NCI-H1436 (cell line): ENCODE measurements at regions not wholly inside any gene's neighbourhood (a gene's known extent, or its start where the extent isn't known, plus 50 kb on each side); places are given as distances from the start of the nearest gene placed in this dataset.
"Not testable (repeated sequence)": the region's sequence is repeated elsewhere in the genome, so short reads cannot be mapped to it uniquely, and the experiment has no call there.

Source experiments
- DNase-seq: peaks from one replicate; lab custom pipeline; 2025; lab: John Stamatoyannopoulos, UW

DNA sequence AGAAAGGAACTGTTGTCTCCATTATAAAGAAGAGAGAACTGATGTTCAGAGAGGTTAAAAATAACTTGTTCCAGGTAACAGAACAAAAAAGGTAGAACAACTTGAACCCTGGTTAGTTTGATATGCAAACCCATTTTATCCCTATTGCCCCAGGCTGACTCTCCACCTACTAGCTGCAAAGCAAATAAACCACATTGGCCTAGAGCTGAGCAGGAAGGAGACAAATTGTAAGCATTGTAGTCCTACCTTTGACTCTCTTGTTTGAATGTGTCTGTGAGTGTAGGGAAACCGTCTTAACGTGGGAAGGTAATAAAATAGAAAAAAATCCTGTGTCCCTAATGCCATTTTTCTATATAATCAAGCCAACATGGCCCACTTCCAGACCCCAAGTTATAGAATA lies 126.4 kb downstream of the CCER1 start:
- DNase-seq, result no peak

- DNase-seq, result no peak
These were observed 127.4 kb downstream of the CCER1 start for GRCh38 chr12:90827567-90827966.

GRCh38 chr12:90826036-90826435 lies 128.9 kb downstream of the CCER1 start:
- no peak for DNase-seq

GRCh38 chr12:90823859-90824258 lies 131.1 kb downstream of the CCER1 start:
- no peak for DNase-seq

DNA sequence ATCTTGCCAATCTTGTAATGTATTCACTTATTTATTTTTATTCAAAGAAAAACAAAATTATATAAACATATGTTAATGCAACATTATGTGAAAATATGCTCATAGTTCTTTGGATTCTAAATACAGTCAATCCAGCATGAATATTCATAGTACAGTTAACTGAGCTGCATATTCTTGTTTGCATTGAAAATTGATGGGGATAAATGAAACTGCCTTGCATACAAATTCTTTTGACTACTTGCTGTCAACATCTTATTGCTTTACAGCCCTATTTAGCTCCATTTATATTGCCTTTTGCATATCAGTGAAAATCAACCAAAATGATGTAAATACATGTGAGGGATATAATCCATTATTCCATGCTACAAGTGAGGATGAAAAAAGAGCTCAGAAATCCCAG lies 135.3 kb downstream of the CCER1 start:
- no peak for DNase-seq

- no peak for DNase-seq
These were observed 138.5 kb downstream of the CCER1 start for GRCh38 chr12:90816353-90817089.

DNA sequence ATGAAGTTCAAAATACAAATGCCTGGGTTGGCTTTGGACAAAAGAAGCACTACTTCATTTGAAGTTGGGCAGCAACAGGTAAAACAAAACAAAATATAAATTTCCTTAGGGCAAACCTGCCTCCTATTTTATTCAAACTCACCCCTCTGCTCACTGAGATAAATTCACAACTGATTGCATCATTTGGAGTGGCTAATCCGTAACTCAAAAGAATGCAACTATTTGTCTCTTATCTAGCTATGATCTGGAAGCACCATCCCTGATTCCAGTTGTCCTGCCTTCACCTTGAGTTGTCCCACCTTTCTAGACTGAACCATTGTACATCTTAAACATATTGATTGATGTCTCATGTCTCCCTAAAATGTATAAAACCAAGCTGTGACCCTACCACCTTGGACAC lies 145.0 kb downstream of the CCER1 start:
- DNase-seq, result no peak

DNA sequence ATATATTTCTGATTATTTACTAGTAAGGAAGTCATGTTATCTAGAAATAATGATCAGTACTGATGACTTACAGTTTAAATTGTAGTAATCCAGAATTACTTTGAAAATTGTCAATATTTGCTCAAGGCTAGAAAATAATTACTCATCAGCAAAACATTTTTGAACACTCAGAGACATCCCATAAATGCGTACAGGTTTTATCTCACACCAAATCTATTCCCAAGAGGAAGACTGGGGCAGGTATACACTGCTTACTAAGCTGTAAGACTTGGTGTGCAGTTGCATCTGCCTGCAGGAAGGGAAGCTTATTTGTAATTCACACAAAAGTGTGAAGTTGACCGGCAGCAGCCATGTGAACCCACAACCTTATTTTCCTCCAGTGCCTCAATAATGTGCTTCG lies 146.4 kb downstream of the CCER1 start:
- DNase-seq, result no peak

- DNase-seq, result no peak
These were observed 152.2 kb downstream of the CCER1 start for GRCh38 chr12:90802727-90803126.

GRCh38 chr12:90801776-90802175 lies 153.2 kb downstream of the CCER1 start:
- DNase-seq, result no peak

- no peak for DNase-seq
These were observed 160.8 kb downstream of the CCER1 start for GRCh38 chr12:90794212-90794611.

DNA sequence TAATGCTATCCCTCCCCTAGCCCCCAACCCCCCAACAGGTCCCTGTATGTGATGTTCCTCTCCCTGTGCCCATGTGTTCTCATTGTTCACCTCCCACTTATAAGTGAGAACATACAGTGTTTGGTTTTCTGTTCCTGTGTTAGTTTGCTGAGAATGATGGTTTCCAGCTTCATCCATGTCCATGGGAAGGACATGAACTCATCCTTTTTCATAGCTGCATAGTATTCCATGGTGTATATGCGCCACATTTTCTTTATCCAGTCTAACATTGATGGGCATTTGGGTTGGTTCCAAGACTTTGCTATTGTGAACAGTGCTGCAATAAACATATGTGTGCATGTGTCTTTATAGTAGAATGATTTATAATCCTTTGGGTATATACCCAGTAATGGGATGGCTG lies 162.3 kb downstream of the CCER1 start:
- not testable (repeated sequence) for DNase-seq

- DNase-seq, result no peak
These were observed 163.5 kb downstream of the CCER1 start for GRCh38 chr12:90791445-90791844.

- no peak for DNase-seq
These were observed 164.2 kb downstream of the CCER1 start for GRCh38 chr12:90790747-90791146.

DNA sequence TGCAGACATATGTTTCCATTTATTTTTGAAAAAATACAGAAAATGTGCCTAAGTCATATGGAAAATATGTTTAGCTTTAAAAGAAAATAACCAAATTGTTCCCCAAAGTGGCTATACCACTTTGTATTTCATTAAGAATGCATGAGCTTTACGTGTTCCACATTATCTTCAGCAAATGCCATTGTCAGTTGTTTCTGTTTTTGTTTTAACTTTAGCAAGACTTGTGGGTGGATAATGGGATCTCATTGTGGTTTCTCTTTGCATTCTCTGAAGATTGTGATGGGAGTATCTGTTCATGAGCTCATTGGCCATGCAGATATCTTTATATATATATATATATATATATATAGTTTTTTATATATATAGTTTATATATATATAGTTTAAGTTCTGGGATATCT lies 181.5 kb downstream of the CCER1 start:
- DNase-seq, result no peak

DNA sequence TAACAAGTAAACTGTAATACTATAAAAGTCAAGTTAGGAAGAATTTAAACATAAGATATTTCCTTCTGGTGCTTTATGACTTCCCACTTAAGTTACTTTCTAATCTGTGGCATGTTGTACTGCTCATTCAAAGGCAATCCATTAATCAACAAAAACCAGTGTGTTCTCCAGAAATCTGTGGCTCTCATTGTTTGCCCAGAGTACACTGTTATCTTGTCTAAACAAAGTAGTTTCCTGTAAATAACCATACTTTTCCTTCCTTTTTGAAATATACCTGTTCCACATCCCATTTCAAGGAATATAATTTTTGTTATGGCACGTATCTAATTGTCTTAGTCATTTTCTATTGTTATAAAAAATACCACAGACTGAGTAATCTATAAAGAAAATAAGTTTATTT lies 184.1 kb downstream of the CCER1 start:
- DNase-seq, result no peak

- no peak for DNase-seq
These were observed 197.0 kb downstream of the CCER1 start for GRCh38 chr12:90757957-90758356.

GRCh38 chr12:90745211-90745610 lies 209.8 kb downstream of the CCER1 start:
- no peak for DNase-seq

DNA sequence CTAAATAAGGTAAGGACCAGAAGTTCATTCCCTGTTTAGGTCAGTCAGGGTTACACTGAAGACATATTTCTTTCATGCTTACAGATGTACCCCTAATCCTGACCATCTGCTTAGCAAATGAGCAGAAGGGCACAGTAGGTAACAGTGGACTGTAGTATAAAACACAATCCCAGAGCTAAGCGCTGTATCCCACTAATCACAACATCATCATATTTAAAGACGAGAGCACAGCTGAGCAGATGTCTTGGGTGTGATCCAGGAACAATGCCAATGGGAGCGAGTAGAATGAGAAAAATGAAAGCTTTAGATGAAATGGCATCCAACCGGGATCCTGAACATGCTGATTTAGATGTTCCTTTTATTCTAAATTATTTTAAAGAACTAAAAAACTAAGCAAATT lies 213.4 kb downstream of the CCER1 start:
- no peak for DNase-seq

DNA sequence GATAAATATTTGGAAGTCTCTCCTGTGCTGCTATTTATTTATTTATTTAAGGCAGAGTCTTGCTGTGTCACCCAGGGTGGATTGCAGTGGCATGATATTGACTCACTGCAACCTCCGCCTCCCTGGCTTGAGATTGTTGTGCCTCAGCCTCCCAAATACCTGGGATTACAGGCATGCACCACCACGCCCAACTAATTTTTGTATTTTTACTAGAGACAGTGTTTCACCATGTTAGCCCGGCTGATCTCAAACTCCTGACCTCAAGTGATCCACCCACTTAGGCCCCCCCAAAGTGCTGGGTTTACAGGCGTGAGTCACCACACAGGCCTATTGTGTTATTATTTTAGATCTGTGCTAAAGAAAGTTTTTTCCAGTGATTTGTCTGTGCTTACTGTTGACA lies 225.2 kb downstream of the CCER1 start:
- no peak for DNase-seq

- no peak for DNase-seq
These were observed 242.3 kb downstream of the CCER1 start for GRCh38 chr12:90712671-90713070.

DNA sequence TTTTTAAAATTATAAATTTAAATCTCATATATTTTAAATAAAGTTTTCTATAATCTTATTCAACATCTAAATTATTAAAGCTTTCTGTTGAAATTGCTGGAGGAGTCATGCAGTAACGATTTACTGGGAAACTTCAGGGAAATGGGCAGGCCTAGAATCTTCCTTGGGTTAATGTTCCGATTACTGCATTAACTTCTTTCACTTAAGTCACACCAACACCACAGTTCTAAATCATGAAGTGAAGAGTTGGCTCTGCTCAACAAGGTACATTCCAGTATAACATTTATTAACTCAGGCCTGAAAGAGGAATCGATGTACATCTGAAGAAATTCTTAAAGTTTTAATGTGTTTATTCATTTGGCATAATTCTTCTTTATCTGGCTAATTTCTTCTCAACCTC lies 244.3 kb downstream of the CCER1 start:
- DNase-seq, result no peak

DNA sequence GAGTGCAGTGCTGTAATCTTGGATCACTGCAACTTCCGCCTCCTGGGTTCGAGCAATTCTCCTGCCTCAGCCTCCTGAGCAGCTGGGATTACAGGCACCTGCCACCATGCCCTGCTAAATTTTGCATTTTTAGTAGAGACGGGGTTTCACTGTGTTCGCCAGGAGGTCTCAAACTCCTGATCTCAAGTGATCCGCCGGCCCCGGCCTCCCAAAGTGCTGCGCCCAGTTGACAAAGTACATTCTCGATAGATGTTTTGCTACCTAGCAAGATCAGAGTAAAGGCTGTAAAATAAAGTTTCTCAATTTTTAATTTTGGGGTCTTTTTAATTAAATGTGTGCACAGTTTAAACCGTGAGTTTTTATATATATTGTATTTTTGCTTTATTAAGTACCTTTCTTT lies 248.9 kb downstream of the CCER1 start:
- no peak for DNase-seq

GRCh38 chr12:90695415-90695814 lies 259.6 kb downstream of the CCER1 start:
- DNase-seq, result no peak

- DNase-seq, result no peak
These were observed 264.9 kb downstream of the CCER1 start for GRCh38 chr12:90690120-90690519.
